HepG2 (cell line): ENCODE measurements at regions not wholly inside any gene's neighbourhood (a gene's known extent, or its start where the extent isn't known, plus 50 kb on each side); places are given as distances from the start of the nearest gene placed in this dataset.

Experiments
- ATAC-seq: fragments of 200-7000 bp; cut with Tn5 transposase; 3 replicates; pipeline ENCODE4 v1.9.1; 2020; ENCODE audit warnings: mild to moderate bottlenecking, moderate library complexity
- BruUV-seq: library from RNA; stranded (reverse); fragments of 400-500 nt; replicated peaks from 2 replicates; lab custom pipeline; 2021; lab: Mats Ljungman, UMichigan
- CTCF ChIA-PET: fragments of 300-600 bp; formaldehyde crosslinking; extraction: SDS; loops from one replicate; lab custom pipeline; 2021; ENCODE audit warnings: low total read pairs, inconsistent platforms, low intra/inter-chr PET ratio; lab: Yijun Ruan, JAX
- POLR2A ChIA-PET: fragments of 350-600 bp; sonication (Branson Sonifier 250); formaldehyde crosslinking; loops from one replicate; lab custom pipeline; 2020; ENCODE audit warnings: antibody characterized with exemption, inconsistent platforms; lab: Yijun Ruan, JAX
- DNase-seq: peaks from one replicate; pipeline ENCODE4 v3.0.0-alpha.2; 2015; ENCODE audit warnings: low spot score
- FAIRE-seq: peaks from 3 replicates; lab custom pipeline; 2011; peaks lifted over from hg19 to GRCh38; lab: Jason Lieb, UNC
- H2AFZ ChIP-seq: one replicate; pipeline ENCODE4 v1.6.1; 2011; ENCODE audit warnings: low read length, inconsistent platforms
- H3K27ac ChIP-seq: fragments of 300-600 bp; 3 replicates; pipeline ENCODE4 v1.8.0; 2011; ENCODE audit warnings: mixed run types, mild to moderate bottlenecking, mixed read lengths, low read length, inconsistent platforms; ENCODE audit not compliant: insufficient read depth; ENCODE audit errors: extremely low read length
- H3K27me3 ChIP-seq, 2 experiments: fragments of 200-600 bp in 1 of 2; 2 replicates in 1 of 2; 3 replicates in 1 of 2; pipeline versions ENCODE4 v1.6.0 to v1.8.0; 2011; ENCODE audit warnings: low read length in 2 of 2, mild to moderate bottlenecking in 2 of 2, moderate library complexity in 2 of 2, inconsistent platforms in 1 of 2; ENCODE audit not compliant: insufficient read depth in 2 of 2, control insufficient read depth in 1 of 2
- H3K36me3 ChIP-seq, 2 experiments: fragments of 200-600 bp in 1 of 2; replicated peaks in 1 of 2; 2 replicates in 1 of 2; 3 replicates in 1 of 2; pipeline versions ENCODE4 v1.5.1 to v1.8.0; 2011; ENCODE audit warnings: low read length in 2 of 2, inconsistent platforms in 1 of 2; ENCODE audit not compliant: insufficient read depth in 2 of 2, control insufficient read depth in 1 of 2
- H3K4me1 ChIP-seq: 2 replicates; pipeline ENCODE4 v1.5.1; 2012; ENCODE audit warnings: low read length, inconsistent platforms; ENCODE audit not compliant: insufficient read depth
- H3K4me2 ChIP-seq: 2 replicates; pipeline ENCODE4 v1.6.0; 2011; ENCODE audit warnings: low read depth, low read length, inconsistent platforms
- H3K4me3 ChIP-seq, 3 experiments: fragments of 200-600 bp in 1 of 3; sonication (generic), shearing (Covaris generic) in 1 of 3; replicated peaks in 1 of 3; 2 replicates each; pipeline ENCODE4 v1.5.1; 2011 to 2016; ENCODE audit warnings: low read length in 3 of 3, inconsistent platforms in 2 of 3, low read depth in 2 of 3, mild to moderate bottlenecking in 2 of 3, control low read depth in 1 of 3, mixed read lengths in 1 of 3; ENCODE audit not compliant: insufficient read depth in 1 of 3
- H3K79me2 ChIP-seq: one replicate; pipeline ENCODE4 v1.6.1; 2011; ENCODE audit warnings: low read length, inconsistent platforms; ENCODE audit not compliant: insufficient read depth
- H3K9ac ChIP-seq: 2 replicates; pipeline ENCODE4 v1.6.0; 2011; ENCODE audit warnings: mild to moderate bottlenecking, low read depth, low read length, inconsistent platforms; ENCODE audit not compliant: insufficient read depth
- H3K9me3 ChIP-seq: 2 replicates; pipeline ENCODE4 v1.5.1; 2012; ENCODE audit warnings: mild to moderate bottlenecking, low read length
- H4K20me1 ChIP-seq: 2 replicates; pipeline ENCODE4 v1.6.0; 2011; ENCODE audit warnings: inconsistent platforms, mild to moderate bottlenecking, low read length, moderate library complexity; ENCODE audit not compliant: insufficient read depth
- ASH2L ChIP-seq: fragments of 300-600, 200-600 bp; sonication (generic); IDR thresholded peaks from 2 replicates; pipeline ENCODE4 v1.7.0; 2017; ENCODE audit warnings: low read depth, mild to moderate bottlenecking, moderate library complexity, mixed read lengths, low read length; ENCODE audit not compliant: insufficient read length
- ATAD3A ChIP-seq: sonication (generic); formaldehyde crosslinking; IDR thresholded peaks from 2 replicates; pipeline ENCODE4 v1.4.0; 2020; ENCODE audit warnings: missing genetic modification reagents
- FOSL2 ChIP-seq: sonication (generic); formaldehyde crosslinking; IDR thresholded peaks from 2 replicates; pipeline ENCODE4 v1.4.0; 2020; ENCODE audit warnings: missing genetic modification reagents
- GATAD2A ChIP-seq: IDR thresholded peaks from 2 replicates; pipeline ENCODE4 v1.6.1; 2016
- HDAC2 ChIP-seq: sonication (generic); formaldehyde crosslinking; IDR thresholded peaks from 2 replicates; pipeline ENCODE4 v1.4.0; 2020; ENCODE audit warnings: missing genetic modification reagents
- HNF4A ChIP-seq: sonication (generic); formaldehyde crosslinking; IDR thresholded peaks from 2 replicates; pipeline ENCODE4 v1.4.0; 2020; ENCODE audit warnings: missing genetic modification reagents
- HNF4G ChIP-seq, 2 experiments: sonication (generic) in 1 of 2; formaldehyde crosslinking in 1 of 2; IDR thresholded peaks; 2 replicates each; pipeline versions ENCODE4 v1.4.0 to v1.6.1; 2011 to 2020; ENCODE audit warnings: borderline replicate concordance in 2 of 2, low read depth in 2 of 2, mild to moderate bottlenecking in 2 of 2, low read length in 1 of 2, missing genetic modification reagents in 1 of 2, moderate library complexity in 1 of 2
- IKZF5 ChIP-seq: IDR thresholded peaks from 2 replicates; pipeline ENCODE4 v1.6.1; 2018; ENCODE audit warnings: missing genetic modification reagents, mild to moderate bottlenecking, missing compliant biosample characterization
- NCOA2 ChIP-seq: sonication (generic); formaldehyde crosslinking; IDR thresholded peaks from 2 replicates; pipeline ENCODE4 v1.8.0; 2022; ENCODE audit warnings: inconsistent platforms
- NCOR1 ChIP-seq: fragments of 200-600 bp; sonication (generic); IDR thresholded peaks from 2 replicates; pipeline ENCODE4 v1.7.0; 2017; ENCODE audit warnings: antibody characterized with exemption, low read length, borderline replicate concordance
- PHF21A ChIP-seq: sonication (generic); formaldehyde crosslinking; IDR thresholded peaks from 2 replicates; pipeline ENCODE4 v1.5.0; 2020; ENCODE audit warnings: mild to moderate bottlenecking, missing genetic modification reagents
- PPARG ChIP-seq: conservative IDR thresholded peaks from 2 replicates; pipeline ENCODE4 v1.6.1; 2016; ENCODE audit warnings: missing biosample characterization, missing genetic modification reagents
- RARG ChIP-seq: sonication (generic); formaldehyde crosslinking; IDR thresholded peaks from 2 replicates; pipeline ENCODE4 v1.4.0; 2020; ENCODE audit warnings: low read depth, mild to moderate bottlenecking, missing genetic modification reagents
- SALL1 ChIP-seq: sonication (generic); formaldehyde crosslinking; IDR thresholded peaks from 2 replicates; pipeline ENCODE4 v1.8.0; 2022; ENCODE audit warnings: mild to moderate bottlenecking, missing genetic modification reagents
- SOX6 ChIP-seq, 2 experiments: fragments of 450-650 bp in 1 of 2; sonication (generic) in 1 of 2; formaldehyde crosslinking in 1 of 2; IDR thresholded peaks; 2 replicates each; pipeline versions ENCODE4 v1.4.0 to v1.6.1; 2017 to 2020; ENCODE audit warnings: antibody characterized with exemption in 1 of 2, mild to moderate bottlenecking in 1 of 2, missing genetic modification reagents in 1 of 2
- TEAD3 ChIP-seq: optimal IDR thresholded peaks from 2 replicates; pipeline ENCODE3; 2016; ENCODE audit warnings: borderline replicate concordance
- ZFP90 ChIP-seq: sonication (generic); formaldehyde crosslinking; IDR thresholded peaks from 2 replicates; pipeline ENCODE4 v1.8.0; 2022; ENCODE audit warnings: missing genetic modification reagents, mild to moderate bottlenecking, inconsistent platforms, borderline replicate concordance
- ZNF383 ChIP-seq: sonication (generic); formaldehyde crosslinking; IDR thresholded peaks from 2 replicates; pipeline ENCODE4 v1.4.0; 2020; ENCODE audit warnings: missing genetic modification reagents, mild to moderate bottlenecking, borderline replicate concordance
- WGBS: methylation state at CpG from one replicate; pipeline ENCODE4 v1.1.6; 2017; ENCODE audit warnings: low lambda C conversion rate; 5-methylcytosine and 5-hydroxymethylcytosine counted together
- in situ Hi-C: cut with HindIII; loops from 2 replicates; pipeline ENCODE4 v1.10.0; 2017; ENCODE audit warnings: low pct_unique_long_range_greater_than_20kb; ENCODE audit not compliant: extremely low pct_ligation_motif_present
- intact Hi-C: fragments of 100-400 bp; cut with micrococcal nuclease; formaldehyde crosslinking; loops from one replicate; pipeline ENCODE4 v1.10.0; 2022; ENCODE audit not compliant: unreplicated experiment
- TF ChIP-seq, protein P1 (sequence below): sonication (generic); formaldehyde crosslinking; IDR thresholded peaks from 2 replicates; pipeline ENCODE4 v1.5.0; 2020; ENCODE audit warnings: missing genetic modification reagents

- no TSS peak for BruUV-seq
- intact Hi-C loops: no loop called here
- peak overlapping the region; percentile 52 for H3K27ac ChIP-seq
- H3K9ac ChIP-seq: peak overlapping the region; percentile 6; the same call in 1 of the 2 replicates
- CTCF ChIA-PET: no interaction called here
- no peaks in the 10 kb centered on the region for H4K20me1 ChIP-seq
- in situ Hi-C loops: no loop called here
- WGBS: 19% methylated on average over 3 of the region's 3 CpGs
- no peak overlapping the region for H3K4me3 ChIP-seq
- peak overlapping the region; percentile 33; the same call in 1 of the 2 replicates for H3K4me2 ChIP-seq
- DNase-seq: peak; percentile 72
- H3K4me1 ChIP-seq: peaks cover 64% of the 10 kb centered on the region
- FAIRE-seq: no peak
- H3K9me3 ChIP-seq: no peaks in the 10 kb centered on the region
- H3K36me3 ChIP-seq: no peaks in the 10 kb centered on the region
- peak; percentile 79 for ATAC-seq
- no peaks in the 10 kb centered on the region for H3K79me2 ChIP-seq
- no peak overlapping the region for H2AFZ ChIP-seq
- POLR2A ChIA-PET: interaction anchor here (0.6 to 3.2 kb wide), 7 partner anchors 9 to 164 kb away, joined by 3 to 33 read pairs (median 13); partner anchors contain the start of gene BMP4
- no peaks in the 10 kb centered on the region for H3K27me3 ChIP-seq
- no peak for TF ChIP-seq ZNF383 (CRISPR knock-in tag)
- TF ChIP-seq ZFP90 (CRISPR knock-in tag): no peak
- TF ChIP-seq, protein P1, sequence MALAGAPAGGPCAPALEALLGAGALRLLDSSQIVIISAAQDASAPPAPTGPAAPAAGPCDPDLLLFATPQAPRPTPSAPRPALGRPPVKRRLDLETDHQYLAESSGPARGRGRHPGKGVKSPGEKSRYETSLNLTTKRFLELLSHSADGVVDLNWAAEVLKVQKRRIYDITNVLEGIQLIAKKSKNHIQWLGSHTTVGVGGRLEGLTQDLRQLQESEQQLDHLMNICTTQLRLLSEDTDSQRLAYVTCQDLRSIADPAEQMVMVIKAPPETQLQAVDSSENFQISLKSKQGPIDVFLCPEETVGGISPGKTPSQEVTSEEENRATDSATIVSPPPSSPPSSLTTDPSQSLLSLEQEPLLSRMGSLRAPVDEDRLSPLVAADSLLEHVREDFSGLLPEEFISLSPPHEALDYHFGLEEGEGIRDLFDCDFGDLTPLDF (CRISPR knock-in tag): no peak
- 0 out of 2 replicates have a peak, but pooled peaks have one; percentile 36 for TF ChIP-seq IKZF5 (CRISPR knock-in tag)
- peak; percentile 55 for TF ChIP-seq SALL1 (CRISPR knock-in tag)
- peak; percentile 37; the same call in 1 of the 2 replicates for TF ChIP-seq NCOA2 (CRISPR knock-in tag)
- TF ChIP-seq RARG (CRISPR knock-in tag): no peak
- peak; percentile 57 for TF ChIP-seq ASH2L
- peak; percentile 34; the same call in 1 of the 2 replicates for TF ChIP-seq HDAC2
- peak; percentile 34; the same call in 1 of the 2 replicates for TF ChIP-seq PHF21A (CRISPR knock-in tag)
- no peak for TF ChIP-seq ATAD3A (CRISPR knock-in tag)
- TF ChIP-seq HNF4G (IDR thresholded peaks at IDR 0.05; ENCODE audit: borderline replicate concordance, low read depth, low read length): peak; percentile 33; the same call in 1 of the 2 replicates
- no peak for TF ChIP-seq HNF4G (CRISPR knock-in tag; IDR thresholded peaks at IDR 0.05; ENCODE audit: borderline replicate concordance, low read depth)
- no peak for TF ChIP-seq SOX6 (IDR thresholded peaks at IDR 0.05)
- 0 out of 2 replicates have a peak, but pooled peaks have one; percentile 14 for TF ChIP-seq SOX6 (CRISPR knock-in tag; IDR thresholded peaks at IDR 0.05)
- TF ChIP-seq HNF4A (CRISPR knock-in tag): peak; percentile 27; the same call in 1 of the 2 replicates
- peak; percentile 39; the same call in 1 of the 2 replicates for TF ChIP-seq FOSL2 (CRISPR knock-in tag)
- TF ChIP-seq TEAD3: peak; percentile 56
- TF ChIP-seq NCOR1: peak; percentile 23; the same call in 1 of the 2 replicates
- peak; percentile 43; the same call in 1 of the 2 replicates for TF ChIP-seq PPARG (CRISPR knock-in tag)
- TF ChIP-seq GATAD2A (CRISPR knock-in tag): peak; percentile 58
Observed at GRCh38 chr14:54117924-54118323, 161.3 kb upstream of the BMP4 start.
